Trophoblast cell (in vitro differentiated cells and primary cell): ENCODE measurements at regions not wholly inside any gene's neighbourhood (a gene's known extent, or its start where the extent isn't known, plus 50 kb on each side); places are given as distances from the start of the nearest gene placed in this dataset.
A peak's percentile ranks its signal among the peaks of the same experiment; 100 is the strongest.

Experiments used
- DNase-seq, 2 donors: peaks; one replicate each; pipeline ENCODE4 v3.0.0-alpha.2; 2016
- H2AFZ ChIP-seq: 2 replicates; pipeline ENCODE4 v1.6.1; 2013; ENCODE audit warnings: low read length, moderate library complexity, mild to moderate bottlenecking; ENCODE audit not compliant: insufficient read depth, poor library complexity
- H2AK5ac ChIP-seq: 2 replicates; pipeline ENCODE4 v1.6.1; 2013; ENCODE audit warnings: mild to moderate bottlenecking, low read length
- H2BK120ac ChIP-seq: 2 replicates; pipeline ENCODE4 v1.6.1; 2013; ENCODE audit warnings: low read length, mild to moderate bottlenecking, moderate library complexity; ENCODE audit not compliant: insufficient read depth, poor library complexity
- H2BK12ac ChIP-seq: 2 replicates; pipeline ENCODE4 v1.6.1; 2013; ENCODE audit warnings: mild to moderate bottlenecking, low read length, moderate library complexity
- H2BK5ac ChIP-seq: 2 replicates; pipeline ENCODE4 v1.6.1; 2013; ENCODE audit warnings: low read length, low read depth, moderate library complexity, mild to moderate bottlenecking; ENCODE audit not compliant: poor library complexity
- H3K14ac ChIP-seq: 2 replicates; pipeline ENCODE4 v1.6.1; 2013; ENCODE audit warnings: mild to moderate bottlenecking, low read length
- H3K18ac ChIP-seq: 2 replicates; pipeline ENCODE4 v1.6.1; 2013; ENCODE audit warnings: mild to moderate bottlenecking, low read length
- H3K23ac ChIP-seq: 2 replicates; pipeline ENCODE4 v1.6.1; 2013; ENCODE audit warnings: low read length
- H3K27ac ChIP-seq: 2 replicates; pipeline ENCODE4 v1.5.1; 2013; ENCODE audit warnings: low read depth, mild to moderate bottlenecking, inconsistent platforms, low read length, moderate library complexity
- H3K27me3 ChIP-seq: 2 replicates; pipeline ENCODE4 v1.6.1; 2013; ENCODE audit warnings: inconsistent platforms, mild to moderate bottlenecking, low read length, moderate library complexity; ENCODE audit not compliant: insufficient read depth
- H3K36me3 ChIP-seq, 2 experiments: 1 replicate in 1 of 2; 2 replicates in 1 of 2; pipeline ENCODE4 v1.6.1; 2013; ENCODE audit warnings: low read length in 2 of 2, mild to moderate bottlenecking in 2 of 2, moderate library complexity in 1 of 2; ENCODE audit not compliant: insufficient read depth in 2 of 2, control insufficient read depth in 1 of 2
- H3K4ac ChIP-seq: 2 replicates; pipeline ENCODE4 v1.6.1; 2013; ENCODE audit warnings: low read depth, mild to moderate bottlenecking, low read length, moderate library complexity
- H3K4me1 ChIP-seq, 2 experiments: 1 replicate in 1 of 2; 2 replicates in 1 of 2; pipeline ENCODE4 v1.6.1; 2013; ENCODE audit warnings: low read length in 2 of 2, mild to moderate bottlenecking in 2 of 2, moderate library complexity in 1 of 2; ENCODE audit not compliant: insufficient read depth in 2 of 2, control insufficient read depth in 1 of 2
- H3K4me2 ChIP-seq: 2 replicates; pipeline ENCODE4 v1.6.1; 2013; ENCODE audit warnings: inconsistent platforms, mild to moderate bottlenecking, low read length, moderate library complexity
- H3K4me3 ChIP-seq: 2 replicates; pipeline ENCODE4 v1.5.1; 2013; ENCODE audit warnings: mild to moderate bottlenecking, low read depth, low read length, inconsistent platforms
- H3K79me1 ChIP-seq: one replicate; pipeline ENCODE4 v1.6.1; 2013; ENCODE audit warnings: low read length
- H3K79me2 ChIP-seq: 2 replicates; pipeline ENCODE4 v1.6.1; 2013; ENCODE audit warnings: low read length, mild to moderate bottlenecking; ENCODE audit not compliant: control insufficient read depth, insufficient read depth, poor library complexity
- H3K9ac ChIP-seq: 2 replicates; pipeline ENCODE4 v1.6.1; 2013; ENCODE audit warnings: mild to moderate bottlenecking, low read length
- H3K9me3 ChIP-seq: 2 replicates; pipeline ENCODE4 v1.6.1; 2013; ENCODE audit warnings: low read depth, mild to moderate bottlenecking, control low read depth, inconsistent platforms, low read length; ENCODE audit not compliant: insufficient read depth
- H4K12ac ChIP-seq: 2 replicates; pipeline ENCODE4 v1.6.1; 2013; ENCODE audit warnings: low read depth, mild to moderate bottlenecking, low read length, moderate library complexity
- H4K8ac ChIP-seq: 2 replicates; pipeline ENCODE4 v1.6.1; 2013; ENCODE audit warnings: low read depth, mild to moderate bottlenecking, low read length, moderate library complexity
- H4K91ac ChIP-seq: one replicate; pipeline ENCODE4 v1.6.1; 2013; ENCODE audit warnings: low read depth, mild to moderate bottlenecking, low read length, moderate library complexity
- WGBS: extraction: QIAGEN DNeasy Blood & Tissue Kit; methylation state at CpG from one replicate; pipeline ENCODE4 v1.1.7; 2013; ENCODE audit warnings: missing lambda C conversion rate; ENCODE audit not compliant: insufficient read length, insufficient coverage; ENCODE audit errors: extremely low coverage; 5-methylcytosine and 5-hydroxymethylcytosine counted together

- H2BK5ac ChIP-seq, result no peak overlapping the region
- no peaks in the 10 kb centered on the region for H3K36me3 ChIP-seq
- no peak overlapping the region for H3K18ac ChIP-seq
- no peak overlapping the region for H3K9ac ChIP-seq
- H3K4me1 ChIP-seq, result no peaks in the 10 kb centered on the region
- no peak overlapping the region for H3K14ac ChIP-seq
- no peak overlapping the region for H2AFZ ChIP-seq
- no peak overlapping the region for H3K4me3 ChIP-seq
- H4K8ac ChIP-seq, result no peak overlapping the region
- WGBS, result no CpG with 5 or more reads among the region's 1 CpG
- H4K12ac ChIP-seq, result no peak overlapping the region
- H3K79me1 ChIP-seq, result no peaks in the 10 kb centered on the region
- DNase-seq, result no peak
- H3K79me2 ChIP-seq, result no peaks in the 10 kb centered on the region
- no peak overlapping the region for H2BK120ac ChIP-seq
- H2AK5ac ChIP-seq, result no peak overlapping the region
- H3K4me2 ChIP-seq, result no peak overlapping the region
- H3K27ac ChIP-seq, result no peak overlapping the region
- no peak overlapping the region for H4K91ac ChIP-seq
- H3K9me3 ChIP-seq, result no peaks in the 10 kb centered on the region
- H2BK12ac ChIP-seq, result no peak overlapping the region
- H3K4ac ChIP-seq, result no peak overlapping the region
- no peaks in the 10 kb centered on the region for H3K27me3 ChIP-seq
- no peak overlapping the region for H3K23ac ChIP-seq
Observed at GRCh38 chr15:91400481-91400880, 300.4 kb downstream of the SV2B start.

- Histone ChIP-seq H3K27me3 (no peaks in the 10 kb centered on the region), H3K79me2 (no peaks in the 10 kb centered on the region), H3K27ac (no peak overlapping the region), H3K36me3 (no peaks in the 10 kb centered on the region), H3K4me1 (peaks cover 9% of the 10 kb centered on the region in 2 experiments), H2AFZ (no peak overlapping the region), H2BK5ac (no peak overlapping the region), H3K23ac (no peak overlapping the region), H3K4ac (no peak overlapping the region), H4K12ac (no peak overlapping the region), H2BK12ac (no peak overlapping the region), H3K14ac (no peak overlapping the region), H3K79me1 (no peaks in the 10 kb centered on the region), H3K18ac (no peak overlapping the region), H3K9me3 (no peaks in the 10 kb centered on the region), H3K4me2 (peak overlapping the region; percentile 30), H3K4me3 (no peak overlapping the region), H4K8ac (no peak overlapping the region), H4K91ac (no peak overlapping the region), H3K9ac (no peak overlapping the region), H2AK5ac (no peak overlapping the region), H2BK120ac (no peak overlapping the region)
- peak in 1 of 2 donors; percentile 40 for DNase-seq
- no CpG with 5 or more reads among the region's 4 CpGs for WGBS
Observed at GRCh38 chr15:91407269-91407889, 307.3 kb downstream of the SV2B start.

- Histone ChIP-seq H3K9me3 (no peaks in the 10 kb centered on the region), H2AK5ac (no peak overlapping the region), H3K79me2 (no peaks in the 10 kb centered on the region), H3K23ac (no peak overlapping the region), H3K4me2 (no peak overlapping the region), H3K4me1 (peaks cover 9% of the 10 kb centered on the region in 2 experiments), H2BK5ac (no peak overlapping the region), H3K9ac (no peak overlapping the region), H3K36me3 (no peaks in the 10 kb centered on the region), H4K12ac (no peak overlapping the region), H2AFZ (no peak overlapping the region), H2BK120ac (no peak overlapping the region), H4K8ac (peak overlapping the region; percentile 38), H3K27ac (no peak overlapping the region), H2BK12ac (no peak overlapping the region), H3K4ac (no peak overlapping the region), H3K14ac (no peak overlapping the region), H3K4me3 (no peak overlapping the region), H3K27me3 (no peaks in the 10 kb centered on the region), H3K79me1 (no peaks in the 10 kb centered on the region), H3K18ac (no peak overlapping the region), H4K91ac (no peak overlapping the region)
- DNase-seq, result no peak
- whole genome bisulfite sequencing, result no CpG with 5 or more reads among the region's 9 CpGs
Observed at GRCh38 chr15:91408476-91409076, 308.5 kb downstream of the SV2B start.

- Histone ChIP-seq H3K27me3 (no peaks in the 10 kb centered on the region), H2BK12ac (no peak overlapping the region), H2AK5ac (no peak overlapping the region), H3K4me2 (no peak overlapping the region), H2AFZ (no peak overlapping the region), H3K4me1 (peaks cover 9% of the 10 kb centered on the region in 2 experiments), H4K12ac (no peak overlapping the region), H3K27ac (no peak overlapping the region), H3K79me2 (no peaks in the 10 kb centered on the region), H3K9ac (no peak overlapping the region), H3K79me1 (no peaks in the 10 kb centered on the region), H3K18ac (no peak overlapping the region), H3K14ac (no peak overlapping the region), H3K4ac (no peak overlapping the region), H3K4me3 (no peak overlapping the region), H3K36me3 (no peaks in the 10 kb centered on the region), H3K9me3 (no peaks in the 10 kb centered on the region), H2BK5ac (no peak overlapping the region), H4K91ac (no peak overlapping the region), H4K8ac (no peak overlapping the region), H2BK120ac (no peak overlapping the region), H3K23ac (no peak overlapping the region)
- DNase-seq, result no peak
- no CpG with 5 or more reads among the region's 1 CpG for WGBS
Observed at GRCh38 chr15:91409387-91409786, 309.3 kb downstream of the SV2B start.
